ENCODE measurements at regions not wholly inside any gene's neighbourhood (a gene's known extent, or its start where the extent isn't known, plus 50 kb on each side); places are given as distances from the start of the nearest gene placed in this dataset.
A peak's percentile ranks its signal among the peaks of the same experiment; 100 is the strongest.
"Not testable (repeated sequence)": the region's sequence is repeated elsewhere in the genome, so short reads cannot be mapped to it uniquely, and the experiment has no call there.

GRCh38 chr4:49510238-49510637 is 524.2 kb downstream of the CWH43 start:
- H3K27ac Mint-ChIP-seq, H3K27me3 Mint-ChIP-seq, H3K4me1 Mint-ChIP-seq, H3K4me3 Mint-ChIP-seq, H3K36me3 Mint-ChIP-seq: not testable (repeated sequence)
- peaks cover 14 to 33% (median 18%) of the 10 kb centered on the region in 3 donors for H3K9me3 Mint-ChIP-seq

- not testable (repeated sequence) for H3K36me3 Mint-ChIP-seq, H3K4me3 Mint-ChIP-seq, H3K27me3 Mint-ChIP-seq, H3K4me1 Mint-ChIP-seq, H3K27ac Mint-ChIP-seq
- peaks cover 16 to 34% (median 18%) of the 10 kb centered on the region in 3 donors for H3K9me3 Mint-ChIP-seq
Observed at GRCh38 chr4:49511353-49511752, 525.3 kb downstream of the CWH43 start.

- H3K36me3 Mint-ChIP-seq, H3K4me1 Mint-ChIP-seq: not testable (repeated sequence)
Observed at GRCh38 chr4:49511881-49512491, 525.9 kb downstream of the CWH43 start.

GRCh38 chr4:49512641-49513545 is 526.8 kb downstream of the CWH43 start:
- not testable (repeated sequence) for H3K27me3 Mint-ChIP-seq, H3K4me1 Mint-ChIP-seq, H3K36me3 Mint-ChIP-seq, H3K27ac Mint-ChIP-seq, H3K4me3 Mint-ChIP-seq
- peaks cover 16 to 34% (median 18%) of the 10 kb centered on the region in 3 donors for H3K9me3 Mint-ChIP-seq

More at GRCh38 chr4:49511881-49512491, 525.9 kb downstream of the CWH43 start:
- not testable (repeated sequence) for H3K27me3 Mint-ChIP-seq, H3K4me3 Mint-ChIP-seq, H3K27ac Mint-ChIP-seq
- H3K9me3 Mint-ChIP-seq: peaks cover 16 to 34% (median 18%) of the 10 kb centered on the region in 3 donors

GRCh38 chr4:49513546-49514115 is 527.6 kb downstream of the CWH43 start:
- not testable (repeated sequence) for H3K4me3 Mint-ChIP-seq, H3K4me1 Mint-ChIP-seq, H3K36me3 Mint-ChIP-seq

GRCh38 chr4:49514171-49514699 is 528.2 kb downstream of the CWH43 start:
- not testable (repeated sequence) for H3K4me3 Mint-ChIP-seq, H3K36me3 Mint-ChIP-seq, H3K27me3 Mint-ChIP-seq, H3K27ac Mint-ChIP-seq, H3K4me1 Mint-ChIP-seq
- peaks cover 16 to 34% (median 18%) of the 10 kb centered on the region in 3 donors for H3K9me3 Mint-ChIP-seq

More at GRCh38 chr4:49513546-49514115, 527.6 kb downstream of the CWH43 start:
- H3K27me3 Mint-ChIP-seq, H3K27ac Mint-ChIP-seq: not testable (repeated sequence)
- H3K9me3 Mint-ChIP-seq: peaks cover 16 to 34% (median 18%) of the 10 kb centered on the region in 3 donors

GRCh38 chr4:49514841-49515240 is 528.8 kb downstream of the CWH43 start:
- H3K4me1 Mint-ChIP-seq: not testable (repeated sequence)

GRCh38 chr4:49515241-49515640 is 529.2 kb downstream of the CWH43 start:
- Mint-ChIP-seq H3K4me3 (peak overlapping the region in 1 of 4 donors; percentile 69), H3K9me3 (peaks cover 14 to 32% (median 16%) of the 10 kb centered on the region in 3 donors), H3K27ac (peak overlapping the region in 1 of 3 donors; percentile 35)
- not testable (repeated sequence) for H3K36me3 Mint-ChIP-seq, H3K4me1 Mint-ChIP-seq, H3K27me3 Mint-ChIP-seq

More at GRCh38 chr4:49514841-49515240, 528.8 kb downstream of the CWH43 start:
- Mint-ChIP-seq H3K9me3 (peaks cover 16 to 34% (median 18%) of the 10 kb centered on the region in 3 donors), H3K27ac (peak overlapping the region in 1 of 3 donors; percentile 35)
- H3K4me3 Mint-ChIP-seq, H3K36me3 Mint-ChIP-seq, H3K27me3 Mint-ChIP-seq: not testable (repeated sequence)

- H3K27me3 Mint-ChIP-seq, H3K4me3 Mint-ChIP-seq, H3K36me3 Mint-ChIP-seq, H3K27ac Mint-ChIP-seq, H3K4me1 Mint-ChIP-seq: not testable (repeated sequence)
- H3K9me3 Mint-ChIP-seq: peaks cover 11 to 29% (median 12%) of the 10 kb centered on the region in 3 donors
Observed at GRCh38 chr4:49516096-49516495, 530.0 kb downstream of the CWH43 start.

GRCh38 chr4:49516796-49517195 is 530.7 kb downstream of the CWH43 start:
- Mint-ChIP-seq H3K4me1 (no peaks in the 10 kb centered on the region), H3K27me3 (no peaks in the 10 kb centered on the region), H3K36me3 (peaks cover 2% of the 10 kb centered on the region), H3K9me3 (peaks cover 9 to 26% (median 12%) of the 10 kb centered on the region in 3 donors), H3K4me3 (no peak overlapping the region), H3K27ac (no peak overlapping the region)

GRCh38 chr4:49517485-49518205 is 531.6 kb downstream of the CWH43 start:
- H3K36me3 Mint-ChIP-seq, H3K4me3 Mint-ChIP-seq, H3K27me3 Mint-ChIP-seq, H3K4me1 Mint-ChIP-seq, H3K27ac Mint-ChIP-seq: not testable (repeated sequence)
- peaks cover 6 to 19% (median 10%) of the 10 kb centered on the region in 3 donors for H3K9me3 Mint-ChIP-seq

GRCh38 chr4:49519150-49520035 is 533.3 kb downstream of the CWH43 start:
- not testable (repeated sequence) for H3K36me3 Mint-ChIP-seq, H3K27ac Mint-ChIP-seq, H3K4me3 Mint-ChIP-seq, H3K4me1 Mint-ChIP-seq, H3K9me3 Mint-ChIP-seq, H3K27me3 Mint-ChIP-seq

- not testable (repeated sequence) for H3K9me3 Mint-ChIP-seq, H3K36me3 Mint-ChIP-seq, H3K4me3 Mint-ChIP-seq, H3K4me1 Mint-ChIP-seq, H3K27ac Mint-ChIP-seq, H3K27me3 Mint-ChIP-seq
Observed at GRCh38 chr4:49523816-49524765, 538.0 kb downstream of the CWH43 start.
